ENCODE measurements at regions not wholly inside any gene's neighbourhood (a gene's known extent, or its start where the extent isn't known, plus 50 kb on each side); places are given as distances from the start of the nearest gene placed in this dataset.
"Not testable (repeated sequence)": the region's sequence is repeated elsewhere in the genome, so short reads cannot be mapped to it uniquely, and the experiment has no call there.

- no peak for DNase-seq (ENCODE audit: low read depth)
These were observed 829.3 kb upstream of the ID2 start for GRCh38 chr2:7852546-7852945.

GRCh38 chr2:7857904-7858303, 824.0 kb upstream of the ID2 start:
- no peak for DNase-seq (ENCODE audit: low read depth)

- no peak for DNase-seq (ENCODE audit: low read depth)
These were observed 823.2 kb upstream of the ID2 start for GRCh38 chr2:7858624-7859023.

- DNase-seq (ENCODE audit: low read depth) = peak; percentile 32
These were observed 821.2 kb upstream of the ID2 start for GRCh38 chr2:7860693-7861092.

- no peak for DNase-seq (ENCODE audit: low read depth)
These were observed 819.8 kb upstream of the ID2 start for GRCh38 chr2:7861910-7862702.

- no peak for DNase-seq (ENCODE audit: low read depth)
These were observed 815.8 kb upstream of the ID2 start for GRCh38 chr2:7866104-7866503.

GRCh38 chr2:7866825-7867224, 815.0 kb upstream of the ID2 start:
- no peak for DNase-seq (ENCODE audit: low read depth)

- no peak for DNase-seq (ENCODE audit: low read depth)
These were observed 814.0 kb upstream of the ID2 start for GRCh38 chr2:7867867-7868266.

GRCh38 chr2:7868836-7869235, 813.0 kb upstream of the ID2 start:
- DNase-seq (ENCODE audit: low read depth) = no peak

GRCh38 chr2:7876445-7876844, 805.4 kb upstream of the ID2 start:
- DNase-seq (ENCODE audit: low read depth) = not testable (repeated sequence)

- not testable (repeated sequence) for DNase-seq (ENCODE audit: low read depth)
These were observed 803.6 kb upstream of the ID2 start for GRCh38 chr2:7878266-7878665.

- DNase-seq (ENCODE audit: low read depth) = no peak
These were observed 802.9 kb upstream of the ID2 start for GRCh38 chr2:7878786-7879482.

- no peak for DNase-seq (ENCODE audit: low read depth)
These were observed 802.4 kb upstream of the ID2 start for GRCh38 chr2:7879483-7879835.

- DNase-seq (ENCODE audit: low read depth) = no peak
These were observed 801.7 kb upstream of the ID2 start for GRCh38 chr2:7880126-7880525.

- DNase-seq (ENCODE audit: low read depth) = no peak
These were observed 801.3 kb upstream of the ID2 start for GRCh38 chr2:7880566-7880965.

GRCh38 chr2:7881063-7881462, 800.8 kb upstream of the ID2 start:
- DNase-seq (ENCODE audit: low read depth) = no peak

GRCh38 chr2:7881466-7881865, 800.4 kb upstream of the ID2 start:
- no peak for DNase-seq (ENCODE audit: low read depth)

GRCh38 chr2:7882296-7882695, 799.6 kb upstream of the ID2 start:
- DNase-seq (ENCODE audit: low read depth) = no peak

GRCh38 chr2:7884338-7884737, 797.5 kb upstream of the ID2 start:
- no peak for DNase-seq (ENCODE audit: low read depth)

- DNase-seq (ENCODE audit: low read depth) = no peak
These were observed 795.2 kb upstream of the ID2 start for GRCh38 chr2:7886666-7887065.

- DNase-seq (ENCODE audit: low read depth) = no peak
These were observed 794.4 kb upstream of the ID2 start for GRCh38 chr2:7887441-7887840.

GRCh38 chr2:7888876-7889275, 793.0 kb upstream of the ID2 start:
- DNase-seq (ENCODE audit: low read depth) = no peak

- no peak for DNase-seq (ENCODE audit: low read depth)
These were observed 790.5 kb upstream of the ID2 start for GRCh38 chr2:7891312-7891711.

- DNase-seq (ENCODE audit: low read depth) = no peak
These were observed 786.6 kb upstream of the ID2 start for GRCh38 chr2:7895289-7895688.

Data from stromal cell of bone marrow (primary cell).